ENCODE measurements at regions not wholly inside any gene's neighbourhood (a gene's known extent, or its start where the extent isn't known, plus 50 kb on each side); places are given as distances from the start of the nearest gene placed in this dataset.
"Not testable (repeated sequence)": the region's sequence is repeated elsewhere in the genome, so short reads cannot be mapped to it uniquely, and the experiment has no call there.

- no peak for DNase-seq (ENCODE audit: low spot score)
Measured at GRCh38 chr3:89533275-89533674, 425.9 kb downstream of the EPHA3 start.

GRCh38 chr3:89554587-89554986 is 447.2 kb downstream of the EPHA3 start:
- DNase-seq (ENCODE audit: low spot score): not testable (repeated sequence)

GRCh38 chr3:89558711-89559110 is 451.3 kb downstream of the EPHA3 start:
- no peak for DNase-seq (ENCODE audit: low spot score)

GRCh38 chr3:89560568-89560967 is 453.1 kb downstream of the EPHA3 start:
- DNase-seq (ENCODE audit: low spot score): no peak

- DNase-seq (ENCODE audit: low spot score): no peak
Measured at GRCh38 chr3:89562373-89562772, 455.0 kb downstream of the EPHA3 start.

- DNase-seq (ENCODE audit: low spot score): no peak
Measured at GRCh38 chr3:89565098-89565497, 457.7 kb downstream of the EPHA3 start.

- no peak for DNase-seq (ENCODE audit: low spot score)
Measured at GRCh38 chr3:89570465-89570864, 463.0 kb downstream of the EPHA3 start.

GRCh38 chr3:89571298-89571697 is 463.9 kb downstream of the EPHA3 start:
- DNase-seq (ENCODE audit: low spot score): no peak

- no peak for DNase-seq (ENCODE audit: low spot score)
Measured at GRCh38 chr3:89571707-89572106, 464.3 kb downstream of the EPHA3 start.

- no peak for DNase-seq (ENCODE audit: low spot score)
Measured at GRCh38 chr3:89572261-89572660, 464.8 kb downstream of the EPHA3 start.

- DNase-seq (ENCODE audit: low spot score): no peak
Measured at GRCh38 chr3:89576417-89576816, 469.0 kb downstream of the EPHA3 start.

- DNase-seq (ENCODE audit: low spot score): no peak
Measured at GRCh38 chr3:89577637-89578530, 470.5 kb downstream of the EPHA3 start.

GRCh38 chr3:89580859-89581258 is 473.4 kb downstream of the EPHA3 start:
- DNase-seq (ENCODE audit: low spot score): no peak

- no peak for DNase-seq (ENCODE audit: low spot score)
Measured at GRCh38 chr3:89584398-89584797, 477.0 kb downstream of the EPHA3 start.

- no peak for DNase-seq (ENCODE audit: low spot score)
Measured at GRCh38 chr3:89586256-89586655, 478.8 kb downstream of the EPHA3 start.

GRCh38 chr3:89586676-89587075 is 479.3 kb downstream of the EPHA3 start:
- no peak for DNase-seq (ENCODE audit: low spot score)

- no peak for DNase-seq (ENCODE audit: low spot score)
Measured at GRCh38 chr3:89606151-89606550, 498.7 kb downstream of the EPHA3 start.

GRCh38 chr3:89612027-89612426 is 504.6 kb downstream of the EPHA3 start:
- DNase-seq (ENCODE audit: low spot score): no peak

- DNase-seq (ENCODE audit: low spot score): peak; percentile 4
Measured at GRCh38 chr3:89613241-89613640, 505.8 kb downstream of the EPHA3 start.

- DNase-seq (ENCODE audit: low spot score): no peak
Measured at GRCh38 chr3:89617706-89618105, 510.3 kb downstream of the EPHA3 start.

GRCh38 chr3:89619263-89619662 is 511.8 kb downstream of the EPHA3 start:
- no peak for DNase-seq (ENCODE audit: low spot score)

- no peak for DNase-seq (ENCODE audit: low spot score)
Measured at GRCh38 chr3:89622063-89622700, 514.8 kb downstream of the EPHA3 start.

- DNase-seq (ENCODE audit: low spot score): no peak
Measured at GRCh38 chr3:89624494-89624893, 517.1 kb downstream of the EPHA3 start.

GRCh38 chr3:89625945-89626344 is 518.5 kb downstream of the EPHA3 start:
- no peak for DNase-seq (ENCODE audit: low spot score)

Data from iPS-NIHi11 (cell line).